Mesendoderm (in vitro differentiated cells): ENCODE measurements at regions not wholly inside any gene's neighbourhood (a gene's known extent, or its start where the extent isn't known, plus 50 kb on each side); places are given as distances from the start of the nearest gene placed in this dataset.
A peak's percentile ranks its signal among the peaks of the same experiment; 100 is the strongest.

Experiments
- DNase-seq: peaks from one replicate; pipeline ENCODE4 v3.0.0; 2013
- H2AK5ac ChIP-seq: 2 replicates; pipeline ENCODE4 v1.6.1; 2013; ENCODE audit warnings: low read length, inconsistent platforms
- H2BK120ac ChIP-seq: 2 replicates; pipeline ENCODE4 v1.6.1; 2013; ENCODE audit warnings: low read depth, mild to moderate bottlenecking, low read length, moderate library complexity, mixed read lengths
- H2BK15ac ChIP-seq: replicated peaks from 2 replicates; pipeline ENCODE4 v1.6.1; 2013; ENCODE audit warnings: low read depth, mild to moderate bottlenecking, moderate library complexity
- H2BK5ac ChIP-seq: 2 replicates; pipeline ENCODE4 v1.6.1; 2013; ENCODE audit warnings: low read length, inconsistent platforms
- H3K18ac ChIP-seq: 2 replicates; pipeline ENCODE4 v1.6.1; 2013; ENCODE audit warnings: mild to moderate bottlenecking, low read length, mixed read lengths
- H3K23ac ChIP-seq: one replicate; pipeline ENCODE4 v1.6.1; 2013; ENCODE audit warnings: low read length
- H3K27ac ChIP-seq: 2 replicates; pipeline ENCODE4 v1.5.1; 2013; ENCODE audit warnings: low read depth, mild to moderate bottlenecking, inconsistent platforms, low read length, moderate library complexity
- H3K27me3 ChIP-seq: 2 replicates; pipeline ENCODE4 v1.6.1; 2013; ENCODE audit warnings: low read length, control low read depth, mild to moderate bottlenecking, inconsistent platforms; ENCODE audit not compliant: insufficient read depth, poor library complexity
- H3K36me3 ChIP-seq: 2 replicates; pipeline ENCODE4 v1.6.1; 2013; ENCODE audit warnings: low read length, inconsistent platforms; ENCODE audit not compliant: control insufficient read depth, insufficient read depth
- H3K4ac ChIP-seq: one replicate; pipeline ENCODE4 v1.6.1; 2013; ENCODE audit warnings: low read depth, mild to moderate bottlenecking, low read length, moderate library complexity
- H3K4me1 ChIP-seq: 2 replicates; pipeline ENCODE4 v1.6.1; 2013; ENCODE audit warnings: low read depth, low read length, inconsistent platforms; ENCODE audit not compliant: control insufficient read depth
- H3K4me2 ChIP-seq: 2 replicates; pipeline ENCODE4 v1.6.1; 2013; ENCODE audit warnings: low read length
- H3K4me3 ChIP-seq: 2 replicates; pipeline ENCODE4 v1.5.1; 2013; ENCODE audit warnings: mild to moderate bottlenecking, low read length
- H3K56ac ChIP-seq: one replicate; pipeline ENCODE4 v1.6.1; 2013; ENCODE audit warnings: low read length
- H3K79me1 ChIP-seq: 2 replicates; pipeline ENCODE4 v1.6.1; 2013; ENCODE audit warnings: low read length, inconsistent platforms
- H3K79me2 ChIP-seq: 2 replicates; pipeline ENCODE4 v1.6.1; 2013; ENCODE audit warnings: mild to moderate bottlenecking, low read length; ENCODE audit not compliant: control insufficient read depth, insufficient read depth
- H3K9ac ChIP-seq: 2 replicates; pipeline ENCODE4 v1.6.1; 2013; ENCODE audit warnings: low read length, inconsistent platforms
- H4K5ac ChIP-seq: one replicate; pipeline ENCODE4 v1.6.1; 2013; ENCODE audit warnings: low read length
- H4K8ac ChIP-seq: one replicate; pipeline ENCODE4 v1.6.1; 2013; ENCODE audit warnings: low read depth, mild to moderate bottlenecking, control low read depth, low read length, moderate library complexity
- WGBS: extraction: QIAGEN DNeasy Blood & Tissue Kit; methylation state at CpG from one replicate; pipeline ENCODE4 v1.1.7; 2013; ENCODE audit warnings: low lambda C conversion rate, missing lambda C conversion rate; ENCODE audit not compliant: insufficient coverage; ENCODE audit errors: extremely low coverage; 5-methylcytosine and 5-hydroxymethylcytosine counted together

GRCh38 chr7:32169228-32169627 lies 99.0 kb upstream of the PDE1C start:
- Histone ChIP-seq H3K27ac (no peak overlapping the region), H3K4ac (no peak overlapping the region), H3K4me1 (no peaks in the 10 kb centered on the region), H4K8ac (no peak overlapping the region), H3K27me3 (no peaks in the 10 kb centered on the region), H3K9ac (no peak overlapping the region), H4K5ac (no peak overlapping the region), H2AK5ac (no peak overlapping the region), H3K79me2 (no peaks in the 10 kb centered on the region), H2BK5ac (no peak overlapping the region), H3K56ac (no peak overlapping the region), H2BK15ac (no peak overlapping the region), H3K4me3 (no peak overlapping the region), H2BK120ac (no peak overlapping the region), H3K36me3 (no peaks in the 10 kb centered on the region), H3K18ac (no peak overlapping the region), H3K4me2 (no peak overlapping the region), H3K79me1 (no peaks in the 10 kb centered on the region), H3K23ac (no peak overlapping the region)
- DNase-seq, result no peak
- WGBS, result no CpG with 5 or more reads among the region's 3 CpGs

DNA sequence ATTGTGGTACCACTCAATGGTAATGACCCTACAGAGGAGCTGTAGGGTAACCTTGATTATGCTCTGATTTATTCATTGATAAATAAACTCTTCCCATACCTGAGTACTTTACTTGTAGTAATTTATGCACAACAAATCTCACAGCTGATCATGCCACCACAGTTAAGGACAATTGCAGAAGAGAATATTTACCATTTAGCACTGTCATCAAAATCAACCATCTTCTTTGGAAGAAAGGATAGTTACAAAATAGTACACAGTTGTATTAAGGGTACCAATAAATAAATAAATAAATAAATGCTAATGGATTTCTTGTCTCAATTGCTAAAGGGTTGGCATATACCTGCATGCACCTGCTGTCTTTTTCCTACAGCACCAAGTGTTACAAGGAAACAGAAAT lies 97.6 kb upstream of the PDE1C start:
- no peak overlapping the region for H3K4me3 ChIP-seq
- H3K79me2 ChIP-seq, result no peaks in the 10 kb centered on the region
- H3K23ac ChIP-seq, result no peak overlapping the region
- no peak overlapping the region for H2AK5ac ChIP-seq
- no peak overlapping the region for H3K4ac ChIP-seq
- no peak overlapping the region for H3K18ac ChIP-seq
- H2BK15ac ChIP-seq, result no peak overlapping the region
- no peak overlapping the region for H2BK5ac ChIP-seq
- H4K5ac ChIP-seq, result no peak overlapping the region
- no peak overlapping the region for H3K9ac ChIP-seq
- H4K8ac ChIP-seq, result no peak overlapping the region
- H3K4me1 ChIP-seq, result no peaks in the 10 kb centered on the region
- H3K27ac ChIP-seq, result no peak overlapping the region
- DNase-seq, result no peak
- H2BK120ac ChIP-seq, result no peak overlapping the region
- H3K79me1 ChIP-seq, result no peaks in the 10 kb centered on the region
- H3K27me3 ChIP-seq, result no peaks in the 10 kb centered on the region
- no peaks in the 10 kb centered on the region for H3K36me3 ChIP-seq
- no peak overlapping the region for H3K56ac ChIP-seq
- no peak overlapping the region for H3K4me2 ChIP-seq

DNA sequence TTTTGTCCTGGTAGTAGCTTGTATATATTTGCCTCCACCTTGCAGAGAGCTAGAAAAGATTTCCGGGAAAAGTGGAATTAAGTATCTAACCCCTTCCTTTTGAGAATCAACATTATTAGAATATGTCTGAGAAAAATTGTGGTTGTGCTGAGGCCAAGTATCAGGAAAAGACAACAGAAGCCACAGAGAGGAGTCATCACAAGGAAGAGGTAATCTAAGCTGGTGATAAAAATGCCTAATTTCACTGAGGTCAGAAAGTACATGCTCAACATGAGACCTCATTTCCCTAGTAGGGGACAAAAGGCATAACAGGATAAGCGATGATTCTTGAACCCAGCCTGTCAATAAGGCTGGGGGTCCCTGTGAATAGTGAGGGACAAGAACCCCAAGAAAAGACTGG lies 97.0 kb upstream of the PDE1C start:
- WGBS, result no CpG with 5 or more reads among the region's 2 CpGs
- Histone ChIP-seq H2BK15ac (no peak overlapping the region), H3K27ac (no peak overlapping the region), H3K36me3 (no peaks in the 10 kb centered on the region), H2AK5ac (no peak overlapping the region), H3K79me2 (no peaks in the 10 kb centered on the region), H4K5ac (no peak overlapping the region), H3K27me3 (no peaks in the 10 kb centered on the region), H3K9ac (no peak overlapping the region), H2BK5ac (no peak overlapping the region), H3K4me1 (no peaks in the 10 kb centered on the region), H4K8ac (no peak overlapping the region), H2BK120ac (no peak overlapping the region), H3K4ac (no peak overlapping the region), H3K18ac (no peak overlapping the region), H3K23ac (no peak overlapping the region), H3K4me3 (no peak overlapping the region), H3K79me1 (no peaks in the 10 kb centered on the region), H3K56ac (no peak overlapping the region), H3K4me2 (no peak overlapping the region)
- no peak for DNase-seq

DNA sequence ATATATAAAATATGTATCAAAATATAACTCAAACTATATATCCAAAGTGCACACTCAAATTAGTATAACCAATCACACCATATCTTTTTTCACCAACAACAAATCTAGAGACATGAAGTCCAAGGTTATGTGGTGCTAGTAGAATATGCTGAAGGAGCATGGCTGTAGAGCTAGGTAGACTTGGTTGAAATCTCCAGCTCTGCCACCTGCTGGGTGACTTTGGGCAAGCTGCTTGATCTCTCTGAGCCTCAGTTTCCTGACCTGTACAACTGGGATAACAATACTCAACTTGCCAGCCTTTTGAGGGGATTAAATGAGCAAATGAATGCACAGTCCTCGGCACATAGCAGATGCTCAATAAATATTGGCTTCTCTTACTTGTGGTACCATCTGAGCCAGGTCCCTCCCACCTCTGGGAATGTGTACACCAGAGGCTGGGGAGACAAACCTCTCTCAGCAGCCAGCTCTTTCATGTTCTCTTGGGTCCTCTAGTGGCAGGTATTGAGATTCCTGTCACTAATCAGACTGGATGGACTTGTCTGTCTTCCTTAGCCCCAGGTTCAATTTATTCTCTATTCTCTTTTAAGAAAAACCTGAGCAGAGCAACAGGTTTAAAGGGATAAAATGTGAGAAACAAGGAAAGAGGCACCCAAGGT lies 94.3 kb upstream of the PDE1C start:
- no peaks in the 10 kb centered on the region for H3K27me3 ChIP-seq

DNA sequence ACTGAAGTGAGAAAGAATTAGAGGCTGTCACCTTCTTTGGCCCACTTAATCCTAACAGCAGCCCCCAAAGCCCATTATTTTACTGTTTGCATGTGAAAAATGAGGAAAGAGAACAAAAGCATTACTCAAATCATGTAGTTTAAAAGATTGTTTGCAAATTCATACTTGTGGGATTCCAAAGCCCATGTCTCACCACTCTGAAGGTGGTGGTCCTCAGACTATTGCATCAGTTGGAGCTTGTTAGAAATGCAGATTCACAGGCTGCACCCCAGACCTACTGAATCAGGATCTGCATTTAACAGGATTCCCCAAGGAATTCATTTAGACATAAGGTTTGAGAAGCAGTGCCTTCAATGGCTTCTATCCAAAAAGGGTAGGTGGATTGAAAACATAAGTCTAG lies 93.7 kb upstream of the PDE1C start:
- Histone ChIP-seq H3K36me3 (no peaks in the 10 kb centered on the region), H3K4me2 (no peak overlapping the region), H2BK120ac (no peak overlapping the region), H2AK5ac (no peak overlapping the region), H3K4me3 (no peak overlapping the region), H3K27me3 (no peaks in the 10 kb centered on the region), H3K23ac (no peak overlapping the region), H3K4ac (no peak overlapping the region), H4K5ac (no peak overlapping the region), H3K79me1 (no peaks in the 10 kb centered on the region), H3K27ac (no peak overlapping the region), H3K4me1 (no peaks in the 10 kb centered on the region), H3K18ac (no peak overlapping the region), H3K79me2 (no peaks in the 10 kb centered on the region), H2BK5ac (no peak overlapping the region), H3K56ac (no peak overlapping the region), H4K8ac (no peak overlapping the region), H3K9ac (no peak overlapping the region), H2BK15ac (no peak overlapping the region)
- no peak for DNase-seq

More for the DNA sequence above, 94.3 kb upstream of the PDE1C start:
- no peaks in the 10 kb centered on the region for H3K79me1 ChIP-seq
- no peak overlapping the region for H3K4ac ChIP-seq
- H3K18ac ChIP-seq, result no peak overlapping the region
- peak; percentile 90 for DNase-seq
- H3K4me3 ChIP-seq, result no peak overlapping the region
- no peak overlapping the region for H3K56ac ChIP-seq
- H2BK15ac ChIP-seq, result no peak overlapping the region
- no peak overlapping the region for H3K23ac ChIP-seq
- no peaks in the 10 kb centered on the region for H3K79me2 ChIP-seq
- H4K8ac ChIP-seq, result no peak overlapping the region
- no peak overlapping the region for H2BK120ac ChIP-seq
- H3K4me1 ChIP-seq, result no peaks in the 10 kb centered on the region
- no peak overlapping the region for H3K4me2 ChIP-seq
- no CpG with 5 or more reads among the region's 1 CpG for WGBS
- no peak overlapping the region for H2AK5ac ChIP-seq
- no peaks in the 10 kb centered on the region for H3K36me3 ChIP-seq
- no peak overlapping the region for H4K5ac ChIP-seq
- no peak overlapping the region for H3K9ac ChIP-seq
- H2BK5ac ChIP-seq, result no peak overlapping the region
- no peak overlapping the region for H3K27ac ChIP-seq

- H3K27ac ChIP-seq, result peak overlapping the region; percentile 25
Observed at GRCh38 chr7:32163141-32163806, 93.1 kb upstream of the PDE1C start.

More at GRCh38 chr7:32163141-32163806, 93.1 kb upstream of the PDE1C start:
- H3K36me3 ChIP-seq, result no peaks in the 10 kb centered on the region
- H3K4me3 ChIP-seq, result no peak overlapping the region
- no peaks in the 10 kb centered on the region for H3K79me2 ChIP-seq
- H3K23ac ChIP-seq, result no peak overlapping the region
- no peak overlapping the region for H2BK15ac ChIP-seq
- H3K4me2 ChIP-seq, result no peak overlapping the region
- H4K5ac ChIP-seq, result no peak overlapping the region
- no peak overlapping the region for H3K4ac ChIP-seq
- H3K27me3 ChIP-seq, result no peaks in the 10 kb centered on the region
- H3K4me1 ChIP-seq, result no peaks in the 10 kb centered on the region
- no peaks in the 10 kb centered on the region for H3K79me1 ChIP-seq
- H3K18ac ChIP-seq, result no peak overlapping the region
- no peak overlapping the region for H2BK120ac ChIP-seq
- DNase-seq, result peak; percentile 68
- no peak overlapping the region for H3K56ac ChIP-seq
- no CpG with 5 or more reads among the region's 7 CpGs for WGBS
- no peak overlapping the region for H2BK5ac ChIP-seq
- H3K9ac ChIP-seq, result no peak overlapping the region
- no peak overlapping the region for H2AK5ac ChIP-seq
- H4K8ac ChIP-seq, result no peak overlapping the region
